Adrenal gland (tissue), 9 donors: ENCODE measurements at regions not wholly inside any gene's neighbourhood (a gene's known extent, or its start where the extent isn't known, plus 50 kb on each side); places are given as distances from the start of the nearest gene placed in this dataset.

Source experiments
- DNase-seq, 7 donors: peaks; one replicate each; pipeline ENCODE4 v3.0.0-alpha.2; 2019 to 2020
- H3K27ac ChIP-seq, 5 donors: fragments of 200-600 bp; sonication (generic) in 4 of 5; 1 replicate in 3 of 5; 2 replicates in 2 of 5; pipeline versions ENCODE4 v1.5.1 to v1.8.0; 2016 to 2020; ENCODE audit warnings: mild to moderate bottlenecking in 1 of 5
- H3K27me3 ChIP-seq: fragments of 200-600 bp; 2 replicates; pipeline ENCODE4 v1.8.0; 2021
- H3K36me3 ChIP-seq, 2 donors: fragments of 200-600 bp; replicated peaks in 1 of 2; 1 replicate in 1 of 2; 2 replicates in 1 of 2; pipeline versions ENCODE4 v1.5.1 to v1.8.0; 2018 to 2022
- H3K4me1 ChIP-seq, 2 donors: fragments of 200-600 bp; replicated peaks in 1 of 2; 1 replicate in 1 of 2; 2 replicates in 1 of 2; pipeline versions ENCODE4 v1.5.1 to v1.8.0; 2018 to 2021
- H3K4me3 ChIP-seq, 4 donors: fragments of 200-600 bp; sonication (generic) in 3 of 4; one replicate each; pipeline ENCODE4 v1.5.1; 2016 to 2018
- H3K9me3 ChIP-seq, 3 donors: fragments of 200-600 bp; sonication (generic) in 1 of 3; replicated peaks in 1 of 3; 1 replicate in 2 of 3; 2 replicates in 1 of 3; pipeline versions ENCODE4 v1.5.1 to v1.8.0; 2016 to 2021
- CTCF ChIP-seq, 6 experiments: fragments of 450-650 bp in 4 of 6; fragments of 200-600 bp in 2 of 6; sonication (generic) in 1 of 6; IDR thresholded peaks; 1 replicate in 5 of 6; 2 replicates in 1 of 6; pipeline versions ENCODE4 v1.5.1 to v1.8.0; 2016 to 2021; ENCODE audit warnings: antibody characterized with exemption in 6 of 6, mild to moderate bottlenecking in 2 of 6, moderate library complexity in 1 of 6
- POLR2A ChIP-seq, 2 donors: fragments of 450-650 bp; IDR thresholded peaks; one replicate each; pipeline ENCODE4 v1.6.1; 2017; ENCODE audit warnings: antibody characterized with exemption in 2 of 2, mild to moderate bottlenecking in 2 of 2, moderate library complexity in 1 of 2
- WGBS, 4 donors: extraction: QIAGEN DNeasy Blood & Tissue Kit in 2 of 4; methylation state at CpG; one replicate each; pipeline versions ENCODE4 v1.1.5 to v1.1.7; 2013 to 2017; 5-methylcytosine and 5-hydroxymethylcytosine counted together
- intact Hi-C, 2 donors: fragments of 100-400 bp; cut with DNase I; formaldehyde crosslinking; loops; one replicate each; pipeline versions ENCODE4 v1.14.1 to v1.15.0; 2022 to 2023
- donor health status: healthy with polysubstance abuse.
- donor health status: Bipolar disorder and iron deficiency.
- donor health status: DM: yes; HTN: yes; CAD: no.
- donor health status: DM: no; HTN: no; CAD: no.
- donor health status: DM: no; HTN: no; CAD: no.

GRCh38 chr2:136206613-136207012, 88.7 kb upstream of the CXCR4 start:
- intact Hi-C loops: no loop called here
- Histone ChIP-seq H3K27ac (peak overlapping the region in 1 of 5 donors; percentile 75), H3K9me3 (no peaks in the 10 kb centered on the region), H3K4me3 (no peak overlapping the region), H3K27me3 (no peaks in the 10 kb centered on the region), H3K4me1 (no peaks in the 10 kb centered on the region), H3K36me3 (no peaks in the 10 kb centered on the region)
- no peak for DNase-seq
- WGBS, 4 donors: 80 to 93% (median 88%) methylated on average over 5 to 7 of the region's 7 CpGs
- no peak for TF ChIP-seq CTCF (IDR thresholded peaks at IDR 0.05)
- TF ChIP-seq POLR2A (IDR thresholded peaks at IDR 0.05): no peak

GRCh38 chr2:136205615-136206014, 87.7 kb upstream of the CXCR4 start:
- intact Hi-C loops: no loop called here
- no peaks in the 10 kb centered on the region for H3K36me3 ChIP-seq
- no peaks in the 10 kb centered on the region for H3K4me1 ChIP-seq
- DNase-seq: peak in 4 of 7 donors; percentile 29 to 41 (median 38)
- H3K27me3 ChIP-seq: no peaks in the 10 kb centered on the region
- no peaks in the 10 kb centered on the region for H3K9me3 ChIP-seq
- TF ChIP-seq CTCF (IDR thresholded peaks at IDR 0.05) (no peak), POLR2A (IDR thresholded peaks at IDR 0.05) (no peak)
- peak overlapping the region in 2 of 5 donors; percentile 40 to 75 for H3K27ac ChIP-seq
- H3K4me3 ChIP-seq: no peak overlapping the region
- WGBS, 4 donors: 87 to 92% (median 89%) methylated on average over 3 of the region's 3 CpGs

GRCh38 chr2:136204971-136205370, 87.0 kb upstream of the CXCR4 start:
- Histone ChIP-seq H3K4me1 (no peaks in the 10 kb centered on the region), H3K36me3 (no peaks in the 10 kb centered on the region), H3K4me3 (no peak overlapping the region), H3K27ac (peak overlapping the region in 2 of 5 donors; percentile 26 to 40), H3K27me3 (no peaks in the 10 kb centered on the region), H3K9me3 (no peaks in the 10 kb centered on the region)
- 75 to 92% (median 85%) methylated on average over 1 of the region's 1 CpG for WGBS, 4 donors
- intact Hi-C loops: no loop called here
- TF ChIP-seq CTCF (IDR thresholded peaks at IDR 0.05) (no peak), POLR2A (IDR thresholded peaks at IDR 0.05) (no peak)
- no peak for DNase-seq

- no peak for DNase-seq
- WGBS, 4 donors: 25 to 42% (median 30%) methylated on average over 1 of the region's 1 CpG
- no peaks in the 10 kb centered on the region for H3K9me3 ChIP-seq
- no peak for TF ChIP-seq CTCF (IDR thresholded peaks at IDR 0.05)
- no peak for TF ChIP-seq POLR2A (IDR thresholded peaks at IDR 0.05)
- H3K27ac ChIP-seq: no peak overlapping the region
- no peaks in the 10 kb centered on the region for H3K27me3 ChIP-seq
- H3K36me3 ChIP-seq: no peaks in the 10 kb centered on the region
- no peak overlapping the region for H3K4me3 ChIP-seq
- H3K4me1 ChIP-seq: no peaks in the 10 kb centered on the region
- intact Hi-C loops: no loop called here
Observed at GRCh38 chr2:136195226-136195625, 77.3 kb upstream of the CXCR4 start.
